Right lung (tissue), 2 donors: ENCODE measurements at regions not wholly inside any gene's neighbourhood (a gene's known extent, or its start where the extent isn't known, plus 50 kb on each side); places are given as distances from the start of the nearest gene placed in this dataset.
"Not testable (repeated sequence)": the region's sequence is repeated elsewhere in the genome, so short reads cannot be mapped to it uniquely, and the experiment has no call there.

Source experiments
- DNase-seq, 2 donors: peaks; one replicate each; pipeline ENCODE4 v3.0.0-alpha.2; 2013

GRCh38 chrX:122565952-122566351 lies 618.1 kb upstream of the GRIA3 start:
- peak; percentile 0 to 2 for DNase-seq

GRCh38 chrX:122566401-122566800 lies 617.7 kb upstream of the GRIA3 start:
- no peak for DNase-seq

GRCh38 chrX:122567911-122568310 lies 616.2 kb upstream of the GRIA3 start:
- no peak for DNase-seq

GRCh38 chrX:122572461-122572860 lies 611.6 kb upstream of the GRIA3 start:
- no peak for DNase-seq

GRCh38 chrX:122579036-122579435 lies 605.0 kb upstream of the GRIA3 start:
- DNase-seq: no peak

- DNase-seq: no peak
Measured at GRCh38 chrX:122579526-122579925, 604.6 kb upstream of the GRIA3 start.

GRCh38 chrX:122582280-122582974 lies 601.7 kb upstream of the GRIA3 start:
- no peak for DNase-seq

GRCh38 chrX:122582975-122583305 lies 601.1 kb upstream of the GRIA3 start:
- DNase-seq: no peak

GRCh38 chrX:122583551-122583950 lies 600.5 kb upstream of the GRIA3 start:
- no peak for DNase-seq

GRCh38 chrX:122584981-122585380 lies 599.1 kb upstream of the GRIA3 start:
- peak; percentile 0 to 2 for DNase-seq

GRCh38 chrX:122586831-122587230 lies 597.2 kb upstream of the GRIA3 start:
- DNase-seq: no peak

GRCh38 chrX:122591546-122591945 lies 592.5 kb upstream of the GRIA3 start:
- DNase-seq: no peak

GRCh38 chrX:122596998-122597397 lies 587.1 kb upstream of the GRIA3 start:
- DNase-seq: no peak

GRCh38 chrX:122622795-122623194 lies 561.3 kb upstream of the GRIA3 start:
- no peak for DNase-seq

GRCh38 chrX:122625239-122625638 lies 558.8 kb upstream of the GRIA3 start:
- no peak for DNase-seq

- no peak for DNase-seq
Measured at GRCh38 chrX:122625821-122626220, 558.3 kb upstream of the GRIA3 start.

- no peak for DNase-seq
Measured at GRCh38 chrX:122626871-122627270, 557.2 kb upstream of the GRIA3 start.

GRCh38 chrX:122641136-122641535 lies 542.9 kb upstream of the GRIA3 start:
- no peak for DNase-seq

- DNase-seq: no peak
Measured at GRCh38 chrX:122641826-122642225, 542.3 kb upstream of the GRIA3 start.

GRCh38 chrX:122655256-122655655 lies 528.8 kb upstream of the GRIA3 start:
- DNase-seq: not testable (repeated sequence)

GRCh38 chrX:122666601-122667000 lies 517.5 kb upstream of the GRIA3 start:
- DNase-seq: no peak

- DNase-seq: no peak
Measured at GRCh38 chrX:122667667-122668066, 516.4 kb upstream of the GRIA3 start.

GRCh38 chrX:122703762-122704161 lies 480.3 kb upstream of the GRIA3 start:
- no peak for DNase-seq

- DNase-seq: no peak
Measured at GRCh38 chrX:122739770-122740169, 444.3 kb upstream of the GRIA3 start.
